GM18870 (cell line): ENCODE measurements at regions not wholly inside any gene's neighbourhood (a gene's known extent, or its start where the extent isn't known, plus 50 kb on each side); places are given as distances from the start of the nearest gene placed in this dataset.
"Not testable (repeated sequence)": the region's sequence is repeated elsewhere in the genome, so short reads cannot be mapped to it uniquely, and the experiment has no call there.

Experiments
- ATAC-seq: cut with Tn5 transposase; IDR thresholded peaks from one replicate; pipeline ENCODE4 v1.9.1; 2021; ENCODE audit warnings: moderate library complexity; ENCODE audit not compliant: unreplicated experiment

- no peak for ATAC-seq
Observed at GRCh38 chr14:89534902-89535685, 118.1 kb upstream of the FOXN3 start.

- no peak for ATAC-seq
Observed at GRCh38 chr14:89533766-89534165, 116.7 kb upstream of the FOXN3 start.

- no peak for ATAC-seq
Observed at GRCh38 chr14:89533136-89533535, 116.1 kb upstream of the FOXN3 start.

GRCh38 chr14:89531661-89532335 is 114.8 kb upstream of the FOXN3 start:
- no peak for ATAC-seq

GRCh38 chr14:89524990-89525667 is 108.1 kb upstream of the FOXN3 start:
- ATAC-seq: no peak

GRCh38 chr14:89524412-89524811 is 107.4 kb upstream of the FOXN3 start:
- ATAC-seq: no peak

- ATAC-seq: no peak
Observed at GRCh38 chr14:89521988-89522387, 105.0 kb upstream of the FOXN3 start.

- no peak for ATAC-seq
Observed at GRCh38 chr14:89519040-89519439, 102.0 kb upstream of the FOXN3 start.

- ATAC-seq: no peak
Observed at GRCh38 chr14:89516173-89516572, 99.1 kb upstream of the FOXN3 start.

- ATAC-seq: no peak
Observed at GRCh38 chr14:89514601-89515000, 97.6 kb upstream of the FOXN3 start.

- no peak for ATAC-seq
Observed at GRCh38 chr14:89509891-89510290, 92.9 kb upstream of the FOXN3 start.

GRCh38 chr14:89508863-89509262 is 91.8 kb upstream of the FOXN3 start:
- ATAC-seq: no peak

- no peak for ATAC-seq
Observed at GRCh38 chr14:89507926-89508460, 91.0 kb upstream of the FOXN3 start.

- peak; percentile 36 for ATAC-seq
Observed at GRCh38 chr14:89507521-89507920, 90.5 kb upstream of the FOXN3 start.

GRCh38 chr14:89506891-89507452 is 89.9 kb upstream of the FOXN3 start:
- ATAC-seq: not testable (repeated sequence)

GRCh38 chr14:89504602-89505313 is 87.7 kb upstream of the FOXN3 start:
- ATAC-seq: peak; percentile 62

- ATAC-seq: no peak
Observed at GRCh38 chr14:89504091-89504490, 87.1 kb upstream of the FOXN3 start.

- ATAC-seq: no peak
Observed at GRCh38 chr14:89503431-89503996, 86.5 kb upstream of the FOXN3 start.

- no peak for ATAC-seq
Observed at GRCh38 chr14:89502966-89503365, 85.9 kb upstream of the FOXN3 start.

GRCh38 chr14:89501381-89501780 is 84.3 kb upstream of the FOXN3 start:
- ATAC-seq: no peak
